ENCODE measurements at regions not wholly inside any gene's neighbourhood (a gene's known extent, or its start where the extent isn't known, plus 50 kb on each side); places are given as distances from the start of the nearest gene placed in this dataset.

GRCh38 chr3:8385848-8386620 lies 115.6 kb upstream of the LMCD1 start:
- TF ChIP-seq POLR2AphosphoS5 (IDR thresholded peaks at IDR 0.05), result no peak
- no peak for TF ChIP-seq EP300 (IDR thresholded peaks at IDR 0.05; ENCODE audit: low read depth)
- TF ChIP-seq, protein P1, sequence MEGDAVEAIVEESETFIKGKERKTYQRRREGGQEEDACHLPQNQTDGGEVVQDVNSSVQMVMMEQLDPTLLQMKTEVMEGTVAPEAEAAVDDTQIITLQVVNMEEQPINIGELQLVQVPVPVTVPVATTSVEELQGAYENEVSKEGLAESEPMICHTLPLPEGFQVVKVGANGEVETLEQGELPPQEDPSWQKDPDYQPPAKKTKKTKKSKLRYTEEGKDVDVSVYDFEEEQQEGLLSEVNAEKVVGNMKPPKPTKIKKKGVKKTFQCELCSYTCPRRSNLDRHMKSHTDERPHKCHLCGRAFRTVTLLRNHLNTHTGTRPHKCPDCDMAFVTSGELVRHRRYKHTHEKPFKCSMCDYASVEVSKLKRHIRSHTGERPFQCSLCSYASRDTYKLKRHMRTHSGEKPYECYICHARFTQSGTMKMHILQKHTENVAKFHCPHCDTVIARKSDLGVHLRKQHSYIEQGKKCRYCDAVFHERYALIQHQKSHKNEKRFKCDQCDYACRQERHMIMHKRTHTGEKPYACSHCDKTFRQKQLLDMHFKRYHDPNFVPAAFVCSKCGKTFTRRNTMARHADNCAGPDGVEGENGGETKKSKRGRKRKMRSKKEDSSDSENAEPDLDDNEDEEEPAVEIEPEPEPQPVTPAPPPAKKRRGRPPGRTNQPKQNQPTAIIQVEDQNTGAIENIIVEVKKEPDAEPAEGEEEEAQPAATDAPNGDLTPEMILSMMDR (IDR thresholded peaks at IDR 0.05), result no peak
